ENCODE measurements at regions not wholly inside any gene's neighbourhood (a gene's known extent, or its start where the extent isn't known, plus 50 kb on each side); places are given as distances from the start of the nearest gene placed in this dataset.

DNA sequence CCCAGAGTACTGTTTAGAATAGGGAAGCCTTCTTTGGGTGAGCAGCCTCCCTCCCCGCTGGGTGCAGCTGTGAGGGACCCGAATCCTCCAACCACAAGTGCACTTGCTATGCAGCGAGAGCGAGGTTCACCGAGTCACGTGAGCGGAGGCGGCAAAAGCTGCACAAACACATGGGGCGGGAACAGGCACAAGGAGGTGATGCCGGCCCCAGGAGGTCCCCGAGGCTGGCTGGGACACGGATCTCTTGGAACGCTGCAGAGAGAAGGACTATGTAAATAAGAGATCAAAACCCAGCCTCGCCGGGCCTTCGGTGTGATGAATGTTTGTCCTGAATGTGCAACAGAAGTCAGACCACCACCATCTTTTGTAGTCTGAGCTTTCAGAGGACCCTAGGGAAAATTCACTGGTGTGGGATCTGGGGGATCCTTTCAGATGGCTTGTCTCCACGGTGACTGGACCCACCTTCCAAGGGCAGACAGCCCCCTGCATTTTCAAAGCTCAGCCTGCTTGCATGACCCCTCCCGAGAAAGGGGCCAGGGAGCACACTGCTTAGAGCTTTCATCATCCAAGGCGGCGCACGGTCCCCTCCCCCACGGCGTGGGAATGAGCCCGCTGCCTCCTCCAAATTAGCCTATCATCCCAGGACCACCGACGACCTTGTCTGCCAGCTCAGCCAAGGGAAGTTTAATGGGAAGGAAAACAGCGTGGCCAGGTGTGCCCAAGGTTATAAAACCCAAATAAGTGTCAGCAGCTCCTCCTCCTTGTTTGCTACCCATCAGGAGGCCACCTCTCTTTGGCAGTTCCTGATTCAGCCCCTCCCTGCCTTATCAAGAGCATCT is 327.7 kb downstream of the CXCL12 start:
- DNase-seq (ENCODE audit: low read depth in 2 of 2) = no peak

GRCh38 chr10:44056206-44056605 is 328.7 kb downstream of the CXCL12 start:
- no peak for DNase-seq (ENCODE audit: low read depth in 2 of 2)

- no peak for DNase-seq (ENCODE audit: low read depth in 2 of 2)
Observed at GRCh38 chr10:44054046-44054445, 330.9 kb downstream of the CXCL12 start.

DNA sequence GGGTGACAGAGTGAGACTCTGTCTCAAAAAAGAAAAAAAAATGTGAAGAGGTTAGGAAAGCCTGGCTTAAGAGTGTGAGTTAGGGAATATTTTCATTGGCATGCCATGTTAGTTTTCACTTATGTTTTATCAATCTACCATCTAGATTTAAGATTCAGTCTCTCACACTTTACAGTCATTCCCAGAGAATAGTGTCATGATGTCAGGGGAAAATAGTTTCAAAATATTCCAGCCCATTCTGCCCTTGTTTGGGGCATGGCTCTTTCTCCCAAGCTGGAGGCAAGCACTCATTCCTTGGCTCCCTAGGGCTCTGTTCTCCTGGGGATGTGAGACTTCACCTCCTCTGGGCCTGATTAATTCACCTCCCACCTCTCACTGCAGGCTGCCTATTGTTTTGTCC is 331.5 kb downstream of the CXCL12 start:
- DNase-seq (ENCODE audit: low read depth in 2 of 2) = no peak

GRCh38 chr10:44051584-44052385 is 333.1 kb downstream of the CXCL12 start:
- no peak for DNase-seq (ENCODE audit: low read depth in 2 of 2)

- no peak for DNase-seq (ENCODE audit: low read depth in 2 of 2)
Observed at GRCh38 chr10:44051091-44051490, 333.8 kb downstream of the CXCL12 start.

GRCh38 chr10:44049301-44050015 is 335.4 kb downstream of the CXCL12 start:
- DNase-seq (ENCODE audit: low read depth in 2 of 2) = no peak

DNA sequence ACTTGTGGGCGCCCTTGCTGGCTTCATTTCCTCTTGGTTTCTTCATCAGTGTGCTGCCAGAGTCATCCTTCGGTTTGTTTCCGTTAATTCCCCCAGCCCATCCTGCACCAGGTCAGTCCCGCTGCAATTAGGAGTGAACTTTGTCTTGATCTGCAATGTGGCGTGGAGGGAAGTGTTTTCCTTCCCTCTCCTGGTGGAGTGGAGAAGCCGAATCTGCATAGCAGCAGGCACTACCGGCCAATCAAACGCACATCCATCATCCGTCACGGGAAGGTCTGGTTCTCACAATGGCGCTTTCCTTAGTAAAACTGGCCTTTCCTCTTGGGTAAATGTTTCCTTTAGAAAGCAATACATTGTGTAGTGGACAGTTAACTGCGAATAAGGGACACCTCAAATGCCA is 337.5 kb downstream of the CXCL12 start:
- no peak for DNase-seq (ENCODE audit: low read depth in 2 of 2)

- no peak for DNase-seq (ENCODE audit: low read depth in 2 of 2)
Observed at GRCh38 chr10:44046605-44047004, 338.3 kb downstream of the CXCL12 start.

DNA sequence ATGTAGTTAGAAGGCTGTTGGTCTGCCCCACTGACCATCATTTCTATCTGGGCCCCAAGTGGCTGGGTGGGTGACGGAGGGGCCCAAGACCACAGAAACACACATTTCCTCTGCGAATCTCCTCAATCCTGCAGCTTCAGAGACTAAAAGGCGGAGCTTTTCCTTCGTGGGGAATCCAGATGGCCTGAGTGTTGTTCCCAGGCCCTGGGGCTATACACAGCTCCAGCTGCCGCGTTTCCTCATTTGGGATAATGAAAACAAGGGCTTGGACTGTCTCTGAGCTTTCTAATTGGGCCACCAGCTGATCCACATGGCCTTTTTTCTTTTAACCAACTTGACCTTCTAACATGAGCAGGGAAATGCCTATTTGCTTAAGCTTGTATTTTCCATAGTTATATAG is 339.9 kb downstream of the CXCL12 start:
- no peak for DNase-seq (ENCODE audit: low read depth in 2 of 2)

DNA sequence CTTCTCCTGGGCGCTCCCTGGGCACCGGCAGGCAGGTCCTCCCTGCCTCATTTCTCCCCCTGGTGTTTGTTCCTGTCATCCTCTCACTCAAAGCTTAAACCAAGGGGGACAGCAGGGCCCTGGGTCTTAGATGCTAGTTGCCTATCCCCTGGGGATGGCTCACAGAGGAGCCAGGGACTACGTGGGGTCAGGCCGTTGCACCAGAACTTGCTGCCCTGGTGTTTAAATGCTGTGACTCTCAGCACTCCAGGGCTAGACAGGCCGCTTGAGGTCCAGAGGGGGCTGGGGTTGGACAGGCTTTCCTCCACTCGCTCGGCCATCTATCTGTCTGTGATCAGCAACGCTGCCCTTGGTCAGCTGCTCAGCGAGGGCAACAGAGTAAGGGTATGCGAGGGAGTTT is 340.3 kb downstream of the CXCL12 start:
- no peak for DNase-seq (ENCODE audit: low read depth in 2 of 2)

- no peak for DNase-seq (ENCODE audit: low read depth in 2 of 2)
Observed at GRCh38 chr10:44043646-44044375, 341.1 kb downstream of the CXCL12 start.

DNA sequence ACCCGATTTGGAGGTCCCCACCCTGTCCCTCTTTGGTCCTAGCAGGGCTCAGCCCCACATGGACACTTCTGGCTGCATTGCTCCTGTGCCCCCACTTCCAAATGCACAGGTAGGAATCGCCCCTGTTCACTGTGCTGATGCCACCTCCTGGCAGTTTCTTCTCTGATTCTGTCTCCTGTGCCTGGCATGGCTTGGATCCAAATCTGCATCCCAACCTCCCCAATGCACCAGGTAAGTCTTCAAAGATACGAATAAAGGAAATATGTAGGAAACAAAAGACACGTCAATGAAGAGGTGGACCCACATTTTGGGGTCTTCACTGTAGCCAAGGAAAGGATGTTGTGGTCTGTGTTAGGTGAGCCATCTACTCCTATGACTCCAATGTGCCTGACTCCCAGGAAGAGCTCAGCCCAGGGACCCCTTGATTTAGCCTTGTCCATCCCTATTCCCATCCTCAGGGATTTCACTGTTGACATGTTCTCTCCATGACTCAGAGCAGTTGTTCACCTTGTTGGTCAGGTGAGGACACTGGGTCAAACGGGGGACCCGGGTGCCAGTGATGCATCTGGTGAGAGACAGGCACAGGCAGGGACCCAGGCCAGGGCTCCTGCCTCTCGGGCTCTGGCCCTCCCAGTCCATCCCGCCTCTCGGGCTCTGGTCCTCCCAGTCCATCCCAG is 341.8 kb downstream of the CXCL12 start:
- DNase-seq (ENCODE audit: low read depth in 2 of 2) = no peak

DNA sequence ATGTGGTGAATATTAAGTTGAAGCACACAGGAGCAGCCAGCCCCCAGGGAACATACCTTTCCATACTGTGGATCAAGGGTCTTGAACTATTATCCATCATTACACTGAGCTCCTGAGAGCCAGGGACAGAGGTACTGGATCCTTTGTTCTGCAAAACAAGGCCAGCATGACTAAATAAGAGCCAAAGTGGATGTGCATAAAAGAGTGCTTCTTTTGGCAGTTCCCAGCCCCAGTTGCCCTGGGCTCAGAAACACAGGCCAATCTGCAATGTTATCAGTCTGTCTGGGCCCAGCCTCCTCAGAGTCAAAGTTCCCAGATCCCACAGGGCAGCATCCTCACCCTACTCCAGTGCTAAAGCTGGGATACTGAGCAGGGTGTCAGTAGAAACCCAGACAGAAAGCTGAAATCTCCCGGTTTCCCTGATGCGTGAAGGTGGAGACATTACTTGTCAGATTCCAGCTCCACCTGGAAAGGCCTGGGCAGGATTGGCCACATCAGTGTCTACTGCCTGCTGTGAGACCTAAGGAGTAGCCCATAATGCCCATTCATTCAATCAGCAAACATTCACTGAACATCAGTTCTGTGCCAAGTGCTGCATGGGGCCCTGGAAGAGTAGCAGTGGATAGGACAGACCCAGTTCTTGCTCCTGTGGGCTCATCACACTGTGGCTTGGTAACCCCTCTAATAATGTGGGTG is 342.7 kb downstream of the CXCL12 start:
- DNase-seq (ENCODE audit: low read depth in 2 of 2) = no peak

DNA sequence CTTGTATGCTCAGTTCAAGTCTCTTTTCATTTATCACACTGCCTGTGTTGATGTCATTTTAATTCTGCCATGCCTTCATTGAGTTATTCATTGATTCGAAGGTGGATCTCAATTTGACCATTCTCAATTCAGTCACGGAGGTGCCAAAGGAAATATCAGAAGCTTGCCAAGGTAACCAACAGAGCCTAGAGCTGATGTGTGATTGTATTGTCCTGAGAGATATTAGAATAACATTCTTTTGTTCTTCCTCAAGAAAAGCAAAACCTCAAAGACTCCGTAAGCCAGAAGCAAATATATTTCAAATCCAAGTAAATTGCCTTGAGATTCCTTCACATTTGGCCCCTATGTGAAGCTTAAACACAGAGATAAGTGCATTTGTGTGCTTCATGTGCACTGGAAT is 345.3 kb downstream of the CXCL12 start:
- no peak for DNase-seq (ENCODE audit: low read depth in 2 of 2)

DNA sequence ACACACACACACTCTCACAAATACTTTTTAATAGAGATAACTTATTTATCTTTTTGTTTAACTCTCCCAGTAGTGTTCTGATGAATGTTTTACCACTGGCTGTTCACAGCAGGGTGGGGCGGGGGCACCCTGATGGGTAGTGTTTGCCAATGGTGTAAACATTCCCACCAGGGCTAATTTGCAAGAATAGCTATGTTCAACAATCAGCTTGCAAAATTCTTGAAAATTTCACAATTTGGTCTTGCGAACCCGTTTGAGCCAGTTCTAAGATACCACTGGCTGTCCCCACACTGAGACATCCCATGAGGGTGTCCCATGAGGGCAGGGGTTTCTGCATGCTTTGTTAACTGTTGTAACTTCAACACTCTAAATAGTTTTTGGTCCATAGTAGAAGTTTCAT is 348.5 kb downstream of the CXCL12 start:
- no peak for DNase-seq (ENCODE audit: low read depth in 2 of 2)

- no peak for DNase-seq (ENCODE audit: low read depth in 2 of 2)
Observed at GRCh38 chr10:44035474-44036197, 349.3 kb downstream of the CXCL12 start.

GRCh38 chr10:44034946-44035345 is 350.0 kb downstream of the CXCL12 start:
- DNase-seq (ENCODE audit: low read depth in 2 of 2) = no peak

- DNase-seq (ENCODE audit: low read depth in 2 of 2) = no peak
Observed at GRCh38 chr10:44033008-44033407, 351.9 kb downstream of the CXCL12 start.

GRCh38 chr10:44032216-44032615 is 352.7 kb downstream of the CXCL12 start:
- no peak for DNase-seq (ENCODE audit: low read depth in 2 of 2)

Measured in stimulated activated CD8-positive, alpha-beta memory T cell treated with anti-CD3 and anti-CD28 coated beads, Interleukin-2, amount 100 ng/mL, for 48 hours (primary cell).